Sigmoid colon (tissue), 4 donors: ENCODE measurements at regions not wholly inside any gene's neighbourhood (a gene's known extent, or its start where the extent isn't known, plus 50 kb on each side); places are given as distances from the start of the nearest gene placed in this dataset.

Source experiments
- CTCF ChIP-seq, 4 experiments: fragments of 450-650 bp in 3 of 4; fragments of 200-600 bp in 1 of 4; IDR thresholded peaks; one replicate each; pipeline ENCODE4 v1.5.1; 2016 to 2019; ENCODE audit warnings: antibody characterized with exemption in 4 of 4, mild to moderate bottlenecking in 3 of 4, moderate library complexity in 2 of 4
- EP300 ChIP-seq, 4 donors: sonication (generic); formaldehyde crosslinking; IDR thresholded peaks; one replicate each; pipeline ENCODE4 v1.6.1; 2017; ENCODE audit warnings: antibody characterized with exemption in 4 of 4
- POLR2AphosphoS5 ChIP-seq, 4 donors: sonication (generic); formaldehyde crosslinking; IDR thresholded peaks; one replicate each; pipeline ENCODE4 v1.6.1; 2017; ENCODE audit warnings: antibody characterized with exemption in 4 of 4

- no peak for TF ChIP-seq CTCF (IDR thresholded peaks at IDR 0.05)
- no peak for TF ChIP-seq EP300 (IDR thresholded peaks at IDR 0.05)
- TF ChIP-seq POLR2AphosphoS5 (IDR thresholded peaks at IDR 0.05) = no peak
Measured at GRCh38 chr2:107584577-107584976, 242.1 kb upstream of the RGPD4 start.
